SK-N-SH treated with all-trans-retinoic acid at 6 μM for 48 hours (cell line): ENCODE measurements at regions not wholly inside any gene's neighbourhood (a gene's known extent, or its start where the extent isn't known, plus 50 kb on each side); places are given as distances from the start of the nearest gene placed in this dataset.

Experiments
- ZFP30 ChIP-seq: fragments of 450-650 bp; formaldehyde crosslinking; IDR thresholded peaks from 2 replicates; pipeline ENCODE4 v1.5.0; 2022; ENCODE audit warnings: mild to moderate bottlenecking, moderate library complexity
- ZNF70 ChIP-seq: fragments of 450-650 bp; formaldehyde crosslinking; IDR thresholded peaks from 2 replicates; pipeline ENCODE4 v1.5.0; 2020; ENCODE audit warnings: mild to moderate bottlenecking, moderate library complexity
- TF ChIP-seq, protein P1 (sequence below): fragments of 250-450 bp; sonication (Bioruptor Pico); IDR thresholded peaks from 2 replicates; pipeline ENCODE4 v1.8.0; 2021; ENCODE audit warnings: low read depth, mild to moderate bottlenecking, moderate library complexity, borderline replicate concordance
- TF ChIP-seq, protein P2 (sequence below): fragments of 250-450 bp; sonication (Bioruptor Pico); IDR thresholded peaks from 2 replicates; pipeline ENCODE4 v1.5.1; 2021; ENCODE audit warnings: mild to moderate bottlenecking, moderate library complexity
- TF ChIP-seq, protein P3 (sequence below): fragments of 250-450 bp; sonication (Bioruptor Pico); IDR thresholded peaks from 2 replicates; pipeline ENCODE4 v1.5.1; 2020; ENCODE audit warnings: low read depth, mild to moderate bottlenecking, moderate library complexity

DNA sequence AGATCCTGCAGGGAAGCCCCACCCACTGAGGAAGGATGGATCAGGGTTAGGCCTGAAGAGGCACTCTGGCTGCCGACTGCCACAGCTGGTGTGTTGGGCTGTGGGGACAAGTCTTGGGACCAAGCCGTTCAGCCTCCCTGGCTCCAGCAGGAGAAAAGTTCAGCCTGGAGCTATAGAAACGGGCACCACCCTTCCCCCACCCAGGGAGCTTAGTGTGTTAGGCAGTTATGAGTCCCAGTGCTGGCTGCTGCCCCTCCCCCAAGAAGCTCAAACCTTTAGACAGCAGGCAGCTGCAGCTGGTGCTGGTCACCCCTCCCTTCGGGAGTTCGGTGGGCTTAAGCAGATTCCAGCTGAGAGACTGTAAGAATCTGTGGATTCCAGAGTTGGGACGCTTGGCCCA, 447.1 kb upstream of the HS6ST1 start:
- TF ChIP-seq ZNF70 (CRISPR knock-in tag): no peak
- TF ChIP-seq, protein P1, sequence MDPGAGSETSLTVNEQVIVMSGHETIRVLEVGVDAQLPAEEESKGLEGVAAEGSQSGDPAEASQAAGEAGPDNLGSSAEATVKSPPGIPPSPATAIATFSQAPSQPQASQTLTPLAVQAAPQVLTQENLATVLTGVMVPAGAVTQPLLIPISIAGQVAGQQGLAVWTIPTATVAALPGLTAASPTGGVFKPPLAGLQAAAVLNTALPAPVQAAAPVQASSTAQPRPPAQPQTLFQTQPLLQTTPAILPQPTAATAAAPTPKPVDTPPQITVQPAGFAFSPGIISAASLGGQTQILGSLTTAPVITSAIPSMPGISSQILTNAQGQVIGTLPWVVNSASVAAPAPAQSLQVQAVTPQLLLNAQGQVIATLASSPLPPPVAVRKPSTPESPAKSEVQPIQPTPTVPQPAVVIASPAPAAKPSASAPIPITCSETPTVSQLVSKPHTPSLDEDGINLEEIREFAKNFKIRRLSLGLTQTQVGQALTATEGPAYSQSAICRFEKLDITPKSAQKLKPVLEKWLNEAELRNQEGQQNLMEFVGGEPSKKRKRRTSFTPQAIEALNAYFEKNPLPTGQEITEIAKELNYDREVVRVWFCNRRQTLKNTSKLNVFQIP (CRISPR knock-in tag): no peak
- TF ChIP-seq, protein P2, sequence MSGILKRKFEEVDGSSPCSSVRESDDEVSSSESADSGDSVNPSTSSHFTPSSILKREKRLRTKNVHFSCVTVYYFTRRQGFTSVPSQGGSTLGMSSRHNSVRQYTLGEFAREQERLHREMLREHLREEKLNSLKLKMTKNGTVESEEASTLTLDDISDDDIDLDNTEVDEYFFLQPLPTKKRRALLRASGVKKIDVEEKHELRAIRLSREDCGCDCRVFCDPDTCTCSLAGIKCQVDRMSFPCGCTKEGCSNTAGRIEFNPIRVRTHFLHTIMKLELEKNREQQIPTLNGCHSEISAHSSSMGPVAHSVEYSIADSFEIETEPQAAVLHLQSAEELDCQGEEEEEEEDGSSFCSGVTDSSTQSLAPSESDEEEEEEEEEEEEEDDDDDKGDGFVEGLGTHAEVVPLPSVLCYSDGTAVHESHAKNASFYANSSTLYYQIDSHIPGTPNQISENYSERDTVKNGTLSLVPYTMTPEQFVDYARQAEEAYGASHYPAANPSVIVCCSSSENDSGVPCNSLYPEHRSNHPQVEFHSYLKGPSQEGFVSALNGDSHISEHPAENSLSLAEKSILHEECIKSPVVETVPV (CRISPR knock-in tag): no peak
- TF ChIP-seq, protein P3, sequence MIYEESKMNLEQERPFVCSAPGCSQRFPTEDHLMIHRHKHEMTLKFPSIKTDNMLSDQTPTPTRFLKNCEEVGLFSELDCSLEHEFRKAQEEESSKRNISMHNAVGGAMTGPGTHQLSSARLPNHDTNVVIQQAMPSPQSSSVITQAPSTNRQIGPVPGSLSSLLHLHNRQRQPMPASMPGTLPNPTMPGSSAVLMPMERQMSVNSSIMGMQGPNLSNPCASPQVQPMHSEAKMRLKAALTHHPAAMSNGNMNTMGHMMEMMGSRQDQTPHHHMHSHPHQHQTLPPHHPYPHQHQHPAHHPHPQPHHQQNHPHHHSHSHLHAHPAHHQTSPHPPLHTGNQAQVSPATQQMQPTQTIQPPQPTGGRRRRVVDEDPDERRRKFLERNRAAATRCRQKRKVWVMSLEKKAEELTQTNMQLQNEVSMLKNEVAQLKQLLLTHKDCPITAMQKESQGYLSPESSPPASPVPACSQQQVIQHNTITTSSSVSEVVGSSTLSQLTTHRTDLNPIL (CRISPR knock-in tag): no peak
- TF ChIP-seq ZFP30 (CRISPR knock-in tag): no peak
